GM13976 (cell line): ENCODE measurements at regions not wholly inside any gene's neighbourhood (a gene's known extent, or its start where the extent isn't known, plus 50 kb on each side); places are given as distances from the start of the nearest gene placed in this dataset.

Experiments used
- DNase-seq: peaks from one replicate; pipeline ENCODE4 v3.0.0; 2012; ENCODE audit warnings: low spot score
- in situ Hi-C: fragments of 300-500 bp; cut with MboI; formaldehyde crosslinking; loops from one replicate; pipeline ENCODE4 v1.12.0; 2022; ENCODE audit warnings: low sequenced_read_pairs, mixed read lengths, inconsistent platforms; ENCODE audit not compliant: unreplicated experiment
- TF ChIP-seq, protein P1 (sequence below): IDR thresholded peaks from 2 replicates; pipeline ENCODE4 v1.5.1; 2012; ENCODE audit warnings: borderline replicate concordance, mild to moderate bottlenecking; ENCODE audit not compliant: insufficient read depth; ENCODE audit errors: extremely low read depth, missing control alignments, control extremely low read depth

GRCh38 chr18:78696698-78697435 is 282.8 kb upstream of the SALL3 start:
- DNase-seq, result no peak
- in situ Hi-C loops, result no loop called here
- TF ChIP-seq, protein P1, sequence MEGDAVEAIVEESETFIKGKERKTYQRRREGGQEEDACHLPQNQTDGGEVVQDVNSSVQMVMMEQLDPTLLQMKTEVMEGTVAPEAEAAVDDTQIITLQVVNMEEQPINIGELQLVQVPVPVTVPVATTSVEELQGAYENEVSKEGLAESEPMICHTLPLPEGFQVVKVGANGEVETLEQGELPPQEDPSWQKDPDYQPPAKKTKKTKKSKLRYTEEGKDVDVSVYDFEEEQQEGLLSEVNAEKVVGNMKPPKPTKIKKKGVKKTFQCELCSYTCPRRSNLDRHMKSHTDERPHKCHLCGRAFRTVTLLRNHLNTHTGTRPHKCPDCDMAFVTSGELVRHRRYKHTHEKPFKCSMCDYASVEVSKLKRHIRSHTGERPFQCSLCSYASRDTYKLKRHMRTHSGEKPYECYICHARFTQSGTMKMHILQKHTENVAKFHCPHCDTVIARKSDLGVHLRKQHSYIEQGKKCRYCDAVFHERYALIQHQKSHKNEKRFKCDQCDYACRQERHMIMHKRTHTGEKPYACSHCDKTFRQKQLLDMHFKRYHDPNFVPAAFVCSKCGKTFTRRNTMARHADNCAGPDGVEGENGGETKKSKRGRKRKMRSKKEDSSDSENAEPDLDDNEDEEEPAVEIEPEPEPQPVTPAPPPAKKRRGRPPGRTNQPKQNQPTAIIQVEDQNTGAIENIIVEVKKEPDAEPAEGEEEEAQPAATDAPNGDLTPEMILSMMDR, result no peak

DNA sequence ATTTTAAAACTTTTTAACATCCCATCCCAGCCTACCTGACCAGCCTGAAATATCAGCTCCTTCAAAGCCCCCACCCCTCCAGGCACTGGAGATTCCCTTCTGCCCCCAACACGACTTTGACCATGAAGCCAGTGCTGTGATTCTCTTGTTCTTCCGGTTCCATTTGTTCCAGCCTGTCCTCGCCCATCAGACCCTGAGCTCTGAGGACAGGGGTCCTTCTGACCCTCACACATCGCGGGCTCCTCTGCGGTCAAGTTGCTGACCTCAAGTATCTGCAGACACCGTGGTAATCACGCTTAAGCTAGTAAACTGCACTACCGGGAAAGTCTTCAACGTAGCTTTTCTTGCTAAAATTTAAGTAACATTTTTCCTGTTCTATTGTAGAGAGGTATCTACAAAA is 282.2 kb upstream of the SALL3 start:
- TF ChIP-seq, protein P1, result no peak
- DNase-seq, result no peak
- in situ Hi-C loops, result no loop called here

- in situ Hi-C loops, result no loop called here
- TF ChIP-seq, protein P1, result no peak
- no peak for DNase-seq
Observed at GRCh38 chr18:78698914-78699313, 280.7 kb upstream of the SALL3 start.

- in situ Hi-C loops, result no loop called here
- TF ChIP-seq, protein P1, result no peak
- no peak for DNase-seq
Observed at GRCh38 chr18:78699499-78699898, 280.1 kb upstream of the SALL3 start.

- TF ChIP-seq, protein P1, result no peak
- no peak for DNase-seq
- in situ Hi-C loops, result no loop called here
Observed at GRCh38 chr18:78701771-78702396, 277.7 kb upstream of the SALL3 start.

DNA sequence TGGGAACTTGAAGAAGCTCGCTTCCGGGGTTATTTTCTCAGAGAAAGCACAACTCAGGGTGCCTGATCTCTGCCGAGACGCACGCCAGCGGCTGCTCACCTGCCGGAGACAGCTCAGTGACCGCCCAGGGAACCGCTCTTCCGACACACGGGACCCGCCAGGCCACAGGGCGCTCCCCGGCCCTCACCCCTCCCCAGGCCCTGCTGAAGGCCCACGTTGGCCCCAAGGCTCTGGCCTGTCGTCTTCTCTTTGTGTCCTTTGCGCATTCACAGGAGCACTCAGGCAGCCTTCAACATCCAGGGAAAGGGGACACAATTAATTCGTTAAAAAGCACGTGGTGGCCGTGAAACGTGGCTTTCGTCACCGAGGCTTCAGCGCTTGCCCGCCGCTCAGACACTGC is 276.3 kb upstream of the SALL3 start:
- in situ Hi-C loops, result no loop called here
- no peak for DNase-seq
- TF ChIP-seq, protein P1, result no peak
